Activated naive CD4-positive, alpha-beta T cell treated with anti-CD3 and anti-CD28 coated beads for 36 hours (primary cell): ENCODE measurements at regions not wholly inside any gene's neighbourhood (a gene's known extent, or its start where the extent isn't known, plus 50 kb on each side); places are given as distances from the start of the nearest gene placed in this dataset.

Experiments
- CTCF ChIA-PET: fragments of 350-600 bp; sonication (Branson Sonifier 250); formaldehyde crosslinking; loops from one replicate; lab custom pipeline; 2021; ENCODE audit warnings: antibody characterized with exemption; lab: Charles Lee
- DNase-seq: peaks from one replicate; pipeline ENCODE4 v3.0.0-alpha.2; 2020
- H3K27ac Mint-ChIP-seq: one replicate; pipeline ENCODE4 v1.8.0; 2021; ENCODE audit warnings: mild to moderate bottlenecking, mixed read lengths
- H3K27me3 Mint-ChIP-seq: one replicate; pipeline ENCODE4 v1.8.0; 2021; ENCODE audit warnings: low read depth, mixed read lengths
- H3K36me3 Mint-ChIP-seq: one replicate; pipeline ENCODE4 v1.8.0; 2021; ENCODE audit warnings: low read depth, mixed read lengths
- H3K4me1 Mint-ChIP-seq: one replicate; pipeline ENCODE4 v1.8.0; 2021; ENCODE audit warnings: low read depth, mixed read lengths
- H3K4me3 Mint-ChIP-seq: one replicate; pipeline ENCODE4 v1.8.0; 2021; ENCODE audit warnings: mild to moderate bottlenecking, moderate library complexity, mixed read lengths
- H3K9me3 Mint-ChIP-seq: one replicate; pipeline ENCODE4 v1.8.0; 2021; ENCODE audit warnings: mixed read lengths
- intact Hi-C: fragments of 100-400 bp; cut with micrococcal nuclease; formaldehyde crosslinking; loops from one replicate; pipeline ENCODE4 v1.15.1; 2023

- Mint-ChIP-seq H3K27me3 (peaks cover 5% of the 10 kb centered on the region), H3K9me3 (no peaks in the 10 kb centered on the region), H3K27ac (no peak overlapping the region), H3K4me1 (peaks cover 13% of the 10 kb centered on the region), H3K36me3 (no peaks in the 10 kb centered on the region), H3K4me3 (no peak overlapping the region)
- DNase-seq: no peak
- intact Hi-C loops: no loop called here
- CTCF ChIA-PET: interaction anchor here (0.6 to 11.4 kb wide), 4 partner anchors 9 to 543 kb away, joined by 3 to 113 read pairs (median 7); partner anchors contain the start of gene EPHB6
These were observed 54.0 kb upstream of the PRSS58 start for GRCh38 chr7:142311876-142312275.

- CTCF ChIA-PET: interaction anchor here (0.5 to 1.6 kb wide), 6 partner anchors 9 to 332 kb away, joined by 3 to 5 read pairs (median 4); no protein-coding TSS in a partner anchor
- peaks cover 20% of the 10 kb centered on the region for H3K4me1 Mint-ChIP-seq
- H3K27ac Mint-ChIP-seq: no peak overlapping the region
- peaks cover 5% of the 10 kb centered on the region for H3K27me3 Mint-ChIP-seq
- peak overlapping the region; percentile 48 for H3K4me3 Mint-ChIP-seq
- intact Hi-C loops: loop anchor here (1.0 to 10.0 kb wide), 3 partner anchors 34 to 654 kb away; partner anchors contain the start of gene SSBP1
- DNase-seq: no peak
- H3K36me3 Mint-ChIP-seq: no peaks in the 10 kb centered on the region
- H3K9me3 Mint-ChIP-seq: no peaks in the 10 kb centered on the region
These were observed 51.1 kb upstream of the PRSS58 start for GRCh38 chr7:142308918-142309317.

- intact Hi-C loops: loop anchor here (10.0 kb wide), 2 partner anchors 574 to 654 kb away; partner anchors contain the start of gene SSBP1
- CTCF ChIA-PET: interaction anchor here (0.9 to 1.6 kb wide), 4 partner anchors 10 to 332 kb away, joined by 3 to 5 read pairs (median 4); no protein-coding TSS in a partner anchor
- H3K4me1 Mint-ChIP-seq: peaks cover 20% of the 10 kb centered on the region
- H3K9me3 Mint-ChIP-seq: no peaks in the 10 kb centered on the region
- peak overlapping the region; percentile 48 for H3K4me3 Mint-ChIP-seq
- no peaks in the 10 kb centered on the region for H3K36me3 Mint-ChIP-seq
- peak overlapping the region; percentile 59 for H3K27ac Mint-ChIP-seq
- DNase-seq: no peak
- H3K27me3 Mint-ChIP-seq: peaks cover 5% of the 10 kb centered on the region
These were observed 50.5 kb upstream of the PRSS58 start for GRCh38 chr7:142308326-142308725.
